ENCODE measurements at regions not wholly inside any gene's neighbourhood (a gene's known extent, or its start where the extent isn't known, plus 50 kb on each side); places are given as distances from the start of the nearest gene placed in this dataset.

DNA sequence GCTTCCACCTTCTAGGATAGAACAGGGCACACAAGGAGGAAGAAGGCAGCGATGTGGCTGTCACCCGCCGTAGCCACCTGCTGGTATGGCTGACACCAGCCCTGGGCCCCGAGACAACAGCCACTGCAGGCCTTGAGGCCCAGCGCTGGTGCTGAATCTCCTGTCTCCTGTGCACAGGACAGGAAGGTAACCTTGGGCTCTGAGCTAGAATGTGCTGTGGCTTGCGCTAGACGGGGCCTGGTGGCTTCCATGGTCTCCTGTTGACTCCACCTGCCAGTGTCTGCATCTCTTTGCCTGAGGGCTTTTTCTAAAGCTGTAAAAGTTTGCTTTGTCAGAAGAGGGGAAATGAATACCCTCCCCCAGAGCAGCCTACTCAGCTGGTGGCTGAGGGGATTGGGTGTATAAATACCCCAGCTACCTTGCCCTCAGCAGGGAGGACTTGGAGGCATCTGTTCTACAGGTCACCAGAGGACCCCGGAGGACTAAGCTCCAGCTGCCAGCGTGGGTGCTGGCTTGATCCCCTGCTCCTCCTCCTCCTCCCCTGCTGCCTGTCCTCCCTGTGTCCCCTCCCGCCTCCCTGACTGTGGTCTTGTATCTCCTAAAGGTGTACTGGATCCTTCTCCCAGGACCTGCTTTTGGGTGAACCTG is 76.1 kb upstream of the SDK2 start:
- Histone ChIP-seq H2AFZ (ENCODE audit: low read length) (no peak overlapping the region), H3K36me3 (ENCODE audit: insufficient read depth, low read length) (no peaks in the 10 kb centered on the region), H3K9ac (ENCODE audit: low read length) (no peak overlapping the region), H3K27ac (ENCODE audit: low read depth, low read length, poor library complexity, severe bottlenecking) (no peak overlapping the region), H4K20me1 (ENCODE audit: insufficient read depth, low read length) (no peaks in the 10 kb centered on the region), H3K9me3 (ENCODE audit: low read length) (no peaks in the 10 kb centered on the region), H3F3A (ENCODE audit: insufficient read depth, low read length) (no peaks in the 10 kb centered on the region), H3K27me3 (ENCODE audit: insufficient read depth, low read length) (peaks cover 6% of the 10 kb centered on the region; the same call in 1 of the 2 replicates), H3K4me2 (ENCODE audit: low read length) (no peak overlapping the region), H3K9me2 (ENCODE audit: low read depth, low read length) (no peaks in the 10 kb centered on the region), H3K4me3 (ENCODE audit: low read depth, low read length, poor library complexity, severe bottlenecking) (no peak overlapping the region), H3K79me2 (ENCODE audit: insufficient read depth, low read length) (no peaks in the 10 kb centered on the region), H3K4me1 (ENCODE audit: insufficient read depth, low read length, severe bottlenecking) (no peaks in the 10 kb centered on the region)
- TF ChIP-seq EZH2 (IDR thresholded peaks at IDR 0.05; ENCODE audit: borderline replicate concordance, low read length): no peak

DNA sequence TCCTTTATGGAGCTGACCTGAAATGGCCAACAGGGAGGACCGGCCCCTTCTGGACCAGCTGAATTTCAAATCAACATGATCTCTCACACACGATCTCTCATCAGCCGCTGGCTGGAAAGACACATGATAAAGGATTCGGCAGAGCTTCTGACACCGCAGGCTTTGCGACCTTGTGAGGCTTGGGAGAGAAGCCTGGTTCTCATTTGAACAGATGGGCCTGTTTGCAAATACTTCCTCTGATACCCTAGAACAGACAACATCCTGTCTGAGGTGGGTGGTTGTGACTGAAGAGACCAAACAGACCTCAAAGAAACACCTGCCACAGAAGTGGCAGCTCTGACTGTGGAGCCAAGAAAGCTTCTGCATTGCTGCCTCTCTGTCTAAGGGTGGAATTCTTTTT is 77.9 kb upstream of the SDK2 start:
- no peaks in the 10 kb centered on the region for H3K36me3 ChIP-seq (ENCODE audit: insufficient read depth, low read length)
- H3K27me3 ChIP-seq (ENCODE audit: insufficient read depth, low read length): peaks cover 6% of the 10 kb centered on the region; the same call in 1 of the 2 replicates
- H3K9me3 ChIP-seq (ENCODE audit: low read length): no peaks in the 10 kb centered on the region
- no peak overlapping the region for H3K4me2 ChIP-seq (ENCODE audit: low read length)
- no peak overlapping the region for H2AFZ ChIP-seq (ENCODE audit: low read length)
- H4K20me1 ChIP-seq (ENCODE audit: insufficient read depth, low read length): no peaks in the 10 kb centered on the region
- no peaks in the 10 kb centered on the region for H3K4me1 ChIP-seq (ENCODE audit: insufficient read depth, low read length, severe bottlenecking)
- no peak overlapping the region for H3K4me3 ChIP-seq (ENCODE audit: low read depth, low read length, poor library complexity, severe bottlenecking)
- H3K9ac ChIP-seq (ENCODE audit: low read length): no peak overlapping the region
- TF ChIP-seq EZH2 (IDR thresholded peaks at IDR 0.05; ENCODE audit: borderline replicate concordance, low read length) (no peak), CTCF (IDR thresholded peaks at IDR 0.05; ENCODE audit: low read length) (no peak)
- no peaks in the 10 kb centered on the region for H3K9me2 ChIP-seq (ENCODE audit: low read depth, low read length)
- H3K79me2 ChIP-seq (ENCODE audit: insufficient read depth, low read length): no peaks in the 10 kb centered on the region
- H3K27ac ChIP-seq (ENCODE audit: low read depth, low read length, poor library complexity, severe bottlenecking): no peak overlapping the region
- H3F3A ChIP-seq (ENCODE audit: insufficient read depth, low read length): no peaks in the 10 kb centered on the region

DNA sequence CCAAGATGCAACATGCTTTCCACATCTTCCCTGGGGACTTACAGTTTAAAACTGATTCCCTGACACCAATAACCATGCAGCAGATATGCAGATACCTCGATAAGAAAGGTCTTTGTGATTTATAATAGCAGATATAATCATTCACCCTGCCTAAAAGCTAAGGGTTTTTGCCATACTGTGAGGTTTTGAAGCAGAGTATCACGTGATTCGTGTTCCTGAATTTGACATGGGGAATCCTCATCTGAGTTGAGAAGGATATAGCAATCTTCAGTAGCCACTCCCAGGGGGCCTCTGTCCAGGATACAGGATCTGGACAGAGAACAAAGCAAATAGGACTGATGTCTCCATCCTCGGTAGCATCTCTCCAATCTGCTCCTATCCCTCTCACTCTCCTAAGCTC is 79.1 kb upstream of the SDK2 start:
- TF ChIP-seq EZH2 (IDR thresholded peaks at IDR 0.05; ENCODE audit: borderline replicate concordance, low read length) (no peak), CTCF (IDR thresholded peaks at IDR 0.05; ENCODE audit: low read length) (no peak)
- no peaks in the 10 kb centered on the region for H3K36me3 ChIP-seq (ENCODE audit: insufficient read depth, low read length)
- no peaks in the 10 kb centered on the region for H3K79me2 ChIP-seq (ENCODE audit: insufficient read depth, low read length)
- H4K20me1 ChIP-seq (ENCODE audit: insufficient read depth, low read length): no peaks in the 10 kb centered on the region
- peaks cover 6% of the 10 kb centered on the region; the same call in 1 of the 2 replicates for H3K27me3 ChIP-seq (ENCODE audit: insufficient read depth, low read length)
- H3K9me3 ChIP-seq (ENCODE audit: low read length): no peaks in the 10 kb centered on the region
- H3K9ac ChIP-seq (ENCODE audit: low read length): no peak overlapping the region
- H3K4me3 ChIP-seq (ENCODE audit: low read depth, low read length, poor library complexity, severe bottlenecking): no peak overlapping the region
- H3K4me2 ChIP-seq (ENCODE audit: low read length): no peak overlapping the region
- H3K27ac ChIP-seq (ENCODE audit: low read depth, low read length, poor library complexity, severe bottlenecking): no peak overlapping the region
- H3F3A ChIP-seq (ENCODE audit: insufficient read depth, low read length): no peaks in the 10 kb centered on the region
- no peak overlapping the region for H2AFZ ChIP-seq (ENCODE audit: low read length)
- no peaks in the 10 kb centered on the region for H3K4me1 ChIP-seq (ENCODE audit: insufficient read depth, low read length, severe bottlenecking)
- H3K9me2 ChIP-seq (ENCODE audit: low read depth, low read length): no peaks in the 10 kb centered on the region

DNA sequence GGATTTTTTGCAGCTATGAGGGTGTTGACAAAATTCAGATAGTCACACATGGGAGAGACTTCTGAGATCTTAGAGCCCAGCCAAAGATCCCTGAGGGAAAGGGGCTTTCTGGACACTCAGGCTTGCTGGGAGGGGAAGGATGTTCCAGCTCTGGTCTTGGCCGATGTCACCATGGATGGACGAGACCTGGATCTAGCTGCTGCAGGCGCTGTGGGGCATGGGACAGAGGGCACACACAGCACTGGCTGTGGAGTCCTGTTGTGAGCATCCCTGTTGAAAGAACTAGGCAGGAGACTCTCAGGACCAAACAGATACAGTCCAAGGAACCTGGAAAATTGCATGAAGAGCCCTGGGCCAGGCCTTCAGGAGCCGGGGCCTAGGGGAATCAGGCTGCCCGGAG is 80.1 kb upstream of the SDK2 start:
- Histone ChIP-seq H3K4me2 (ENCODE audit: low read length) (no peak overlapping the region), H3K9me2 (ENCODE audit: low read depth, low read length) (no peaks in the 10 kb centered on the region), H3K9me3 (ENCODE audit: low read length) (no peaks in the 10 kb centered on the region), H2AFZ (ENCODE audit: low read length) (no peak overlapping the region), H3F3A (ENCODE audit: insufficient read depth, low read length) (no peaks in the 10 kb centered on the region), H3K9ac (ENCODE audit: low read length) (no peak overlapping the region), H4K20me1 (ENCODE audit: insufficient read depth, low read length) (no peaks in the 10 kb centered on the region), H3K79me2 (ENCODE audit: insufficient read depth, low read length) (no peaks in the 10 kb centered on the region), H3K36me3 (ENCODE audit: insufficient read depth, low read length) (no peaks in the 10 kb centered on the region), H3K27ac (ENCODE audit: low read depth, low read length, poor library complexity, severe bottlenecking) (no peak overlapping the region), H3K4me3 (ENCODE audit: low read depth, low read length, poor library complexity, severe bottlenecking) (no peak overlapping the region), H3K4me1 (ENCODE audit: insufficient read depth, low read length, severe bottlenecking) (no peaks in the 10 kb centered on the region), H3K27me3 (ENCODE audit: insufficient read depth, low read length) (peaks cover 6% of the 10 kb centered on the region; the same call in 1 of the 2 replicates)
- TF ChIP-seq EZH2 (IDR thresholded peaks at IDR 0.05; ENCODE audit: borderline replicate concordance, low read length) (no peak), CTCF (IDR thresholded peaks at IDR 0.05; ENCODE audit: low read length) (no peak)

Data from OCI-LY1 (cell line).